ENCODE measurements at regions not wholly inside any gene's neighbourhood (a gene's known extent, or its start where the extent isn't known, plus 50 kb on each side); places are given as distances from the start of the nearest gene placed in this dataset.

- Histone ChIP-seq H2AFZ (no peak overlapping the region), H3F3A (replicated peaks; ENCODE audit: low read depth) (no peaks in the 10 kb centered on the region), H3K4me1 (ENCODE audit: insufficient read depth) (no peaks in the 10 kb centered on the region), H4K20me1 (replicated peaks; ENCODE audit: insufficient read depth) (no peaks in the 10 kb centered on the region), H3K79me2 (replicated peaks; ENCODE audit: insufficient read depth) (no peaks in the 10 kb centered on the region), H3K36me3 (ENCODE audit: insufficient read depth) (no peaks in the 10 kb centered on the region), H3K4me2 (no peak overlapping the region), H3K27ac (ENCODE audit: low read depth) (no peak overlapping the region), H3K4me3 (no peak overlapping the region), H3K9me2 (ENCODE audit: insufficient read depth) (no peaks in the 10 kb centered on the region), H3K27me3 (ENCODE audit: insufficient read depth) (no peaks in the 10 kb centered on the region)
- ATAC-seq = no peak
- H3K27me3 Mint-ChIP-seq (ENCODE audit: insufficient read depth, low read depth, poor library complexity) = peaks cover 8% of the 10 kb centered on the region
- peaks cover 9% of the 10 kb centered on the region; the same call in 2 of the 3 replicates for H3K4me1 Mint-ChIP-seq
- H3K27ac Mint-ChIP-seq = no peak overlapping the region
- DNase-seq (ENCODE audit: low spot score) = no peak
- no peaks in the 10 kb centered on the region for H3K36me3 Mint-ChIP-seq (ENCODE audit: low read depth)
- no peak for TF ChIP-seq JUNB (IDR thresholded peaks at IDR 0.05; ENCODE audit: unreplicated experiment)
- TF ChIP-seq NANOG (IDR thresholded peaks at IDR 0.05; ENCODE audit: borderline replicate concordance) = no peak
- TF ChIP-seq POLR2AphosphoS5 (IDR thresholded peaks at IDR 0.05; ENCODE audit: low read depth) = no peak
- no peak for TF ChIP-seq CTCF (conservative IDR thresholded peaks at IDR 0.05; ENCODE audit: low read depth in 2 of 2)
- no peak for TF ChIP-seq CREB1 (CRISPR knock-in tag; IDR thresholded peaks at IDR 0.05; ENCODE audit: low read depth)
- no peak for TF ChIP-seq ZNF331 (CRISPR knock-in tag; IDR thresholded peaks at IDR 0.05; ENCODE audit: low read depth)
- no peak for TF ChIP-seq EZH2phosphoT487 (IDR thresholded peaks at IDR 0.05; ENCODE audit: unreplicated experiment)
- TF ChIP-seq REST (IDR thresholded peaks at IDR 0.05; ENCODE audit: unreplicated experiment) = no peak
- H3K9me3 Mint-ChIP-seq = no peaks in the 10 kb centered on the region
- no peak overlapping the region for H3K4me3 Mint-ChIP-seq
These were observed 289.7 kb upstream of the IRX4 start for GRCh38 chr5:2172471-2172870.

- Histone ChIP-seq H3F3A (replicated peaks; ENCODE audit: low read depth) (no peaks in the 10 kb centered on the region), H3K4me3 (no peak overlapping the region), H3K79me2 (replicated peaks; ENCODE audit: insufficient read depth) (no peaks in the 10 kb centered on the region), H3K27ac (ENCODE audit: low read depth) (no peak overlapping the region), H3K27me3 (ENCODE audit: insufficient read depth) (no peaks in the 10 kb centered on the region), H3K36me3 (ENCODE audit: insufficient read depth) (no peaks in the 10 kb centered on the region), H3K4me2 (no peak overlapping the region), H2AFZ (peak overlapping the region; percentile 19), H4K20me1 (replicated peaks; ENCODE audit: insufficient read depth) (no peaks in the 10 kb centered on the region), H3K4me1 (ENCODE audit: insufficient read depth) (peaks cover 1% of the 10 kb centered on the region; the same call in 1 of the 2 replicates), H3K9me2 (ENCODE audit: insufficient read depth) (no peaks in the 10 kb centered on the region)
- Mint-ChIP-seq H3K4me1 (peaks cover 11% of the 10 kb centered on the region; the same call in 2 of the 3 replicates), H3K36me3 (ENCODE audit: low read depth) (no peaks in the 10 kb centered on the region), H3K9me3 (no peaks in the 10 kb centered on the region; the same call in 2 of the 3 replicates), H3K27ac (no peak overlapping the region), H3K4me3 (no peak overlapping the region), H3K27me3 (ENCODE audit: insufficient read depth, low read depth, poor library complexity) (peaks cover 8% of the 10 kb centered on the region)
- TF ChIP-seq NANOG (IDR thresholded peaks at IDR 0.05; ENCODE audit: borderline replicate concordance) (no peak), ZNF331 (CRISPR knock-in tag; IDR thresholded peaks at IDR 0.05; ENCODE audit: low read depth) (no peak), JUNB (IDR thresholded peaks at IDR 0.05; ENCODE audit: unreplicated experiment) (no peak), REST (IDR thresholded peaks at IDR 0.05; ENCODE audit: unreplicated experiment) (no peak), CREB1 (CRISPR knock-in tag; IDR thresholded peaks at IDR 0.05; ENCODE audit: low read depth) (no peak), CTCF (conservative IDR thresholded peaks at IDR 0.05; ENCODE audit: low read depth in 2 of 2) (no peak), POLR2AphosphoS5 (IDR thresholded peaks at IDR 0.05; ENCODE audit: low read depth) (no peak)
- ATAC-seq (no peak; the same call in 2 of the 3 replicates), DNase-seq (ENCODE audit: low spot score) (no peak)
These were observed 288.0 kb upstream of the IRX4 start for GRCh38 chr5:2170761-2171160.

All from GM23338 (cell line).